D341Med (cell line): ENCODE measurements at regions not wholly inside any gene's neighbourhood (a gene's known extent, or its start where the extent isn't known, plus 50 kb on each side); places are given as distances from the start of the nearest gene placed in this dataset.
"Not testable (repeated sequence)": the region's sequence is repeated elsewhere in the genome, so short reads cannot be mapped to it uniquely, and the experiment has no call there.

Experiments used
- DNase-seq: peaks from one replicate; pipeline ENCODE4 v3.0.0; 2012; ENCODE audit warnings: low spot score

DNA sequence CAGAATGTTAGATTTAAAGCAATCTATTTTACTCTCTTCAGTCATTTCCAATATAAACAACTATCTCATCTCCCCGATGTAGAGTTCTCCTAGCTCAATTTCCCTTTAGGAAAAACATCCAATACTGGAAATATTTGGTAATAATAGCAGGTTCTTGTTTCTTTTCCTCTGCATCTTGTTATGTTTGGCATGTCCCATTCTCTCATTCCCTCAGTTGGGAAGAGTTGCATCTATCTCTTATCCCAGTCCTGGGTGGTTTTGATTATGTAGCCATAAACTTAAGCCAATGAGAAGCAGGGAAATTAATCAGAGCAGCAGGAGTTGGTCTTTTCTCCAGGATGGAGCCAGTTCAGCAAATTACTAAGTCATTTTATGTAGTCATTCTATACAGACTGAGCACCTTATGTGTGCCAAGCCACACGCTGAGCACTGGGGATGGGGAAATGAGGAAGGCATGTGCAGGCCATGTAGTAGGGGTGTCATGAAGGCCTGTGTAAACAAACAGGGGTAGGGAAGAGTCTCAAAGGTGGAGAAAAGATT lies 418.2 kb upstream of the NFIA start:
- no peak for DNase-seq

- DNase-seq = no peak
Observed at GRCh38 chr1:60662486-60663044, 419.8 kb upstream of the NFIA start.

DNA sequence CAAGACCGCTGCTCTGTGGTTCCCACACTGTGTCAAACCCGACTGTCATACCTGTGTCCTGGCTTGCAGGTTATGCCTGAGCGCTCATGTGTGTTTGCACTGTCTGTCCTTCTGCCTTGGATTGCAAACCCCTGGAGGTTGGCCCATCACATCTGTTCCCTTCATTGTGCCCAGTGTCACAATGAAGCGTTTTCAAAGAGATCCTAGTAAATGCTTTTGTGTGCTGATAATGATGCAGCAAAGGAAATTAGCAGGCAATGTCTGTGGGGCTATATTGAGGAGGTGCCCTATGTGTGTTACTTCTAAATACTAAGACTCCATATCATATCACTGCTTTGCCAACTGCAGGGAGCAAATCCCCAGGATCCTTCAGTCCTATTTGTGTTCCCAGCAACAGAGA lies 424.4 kb upstream of the NFIA start:
- DNase-seq = no peak

DNA sequence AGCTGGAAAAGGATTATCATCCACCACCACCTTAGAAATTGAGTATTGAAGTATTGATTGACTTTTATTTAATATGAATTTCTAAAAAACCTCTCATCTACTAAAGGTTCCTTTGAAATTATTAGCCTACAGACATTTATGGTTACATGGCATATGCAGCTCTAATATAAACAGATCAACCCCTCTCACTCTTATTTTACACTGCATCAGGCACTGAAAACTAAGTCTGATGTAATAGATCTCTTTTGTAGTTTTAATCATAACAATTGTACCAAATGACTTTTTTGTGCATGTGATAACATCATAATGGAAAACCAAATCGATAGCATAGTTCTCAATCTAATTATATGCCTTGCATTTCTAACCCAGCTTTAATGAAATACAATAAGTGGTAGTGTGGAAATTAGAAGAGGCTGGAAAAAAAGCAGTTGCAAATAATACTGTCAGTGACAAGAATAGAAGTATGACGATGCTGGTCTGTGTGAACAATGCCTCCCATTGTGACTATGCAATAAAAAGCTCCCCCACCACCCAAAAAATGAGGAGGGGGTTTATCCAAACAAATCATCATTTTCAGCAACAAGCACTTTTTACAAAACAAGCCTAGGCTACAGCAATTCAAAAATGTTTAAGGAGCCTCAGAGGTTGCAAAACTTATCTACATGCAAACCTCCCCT lies 426.5 kb upstream of the NFIA start:
- DNase-seq = no peak

DNA sequence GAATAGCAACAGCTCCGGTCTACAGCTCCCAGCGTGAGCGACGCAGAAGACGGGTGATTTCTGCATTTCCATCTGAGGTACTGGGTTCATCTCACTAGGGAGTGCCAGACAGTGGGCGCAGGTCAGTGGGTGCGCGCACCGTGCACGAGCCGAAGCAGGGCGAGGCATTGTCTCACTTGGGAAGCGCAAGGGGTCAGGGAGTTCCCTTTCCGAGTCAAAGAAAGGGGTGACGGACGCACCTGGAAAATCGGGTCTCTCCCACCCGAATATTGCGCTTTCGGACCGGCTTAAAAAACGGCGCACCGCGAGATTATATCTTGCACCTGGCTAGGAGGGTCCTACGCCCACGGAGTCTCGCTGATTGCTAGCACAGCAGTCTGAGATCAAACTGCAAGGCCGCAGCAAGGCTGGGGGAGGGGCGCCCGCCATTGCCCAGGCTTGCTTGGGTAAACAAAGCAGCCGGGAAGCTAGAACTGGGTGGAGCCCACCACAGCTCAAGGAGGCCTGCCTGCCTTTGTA lies 442.3 kb upstream of the NFIA start:
- not testable (repeated sequence) for DNase-seq

GRCh38 chr1:60639287-60639686 lies 443.1 kb upstream of the NFIA start:
- no peak for DNase-seq

GRCh38 chr1:60637651-60638050 lies 444.7 kb upstream of the NFIA start:
- DNase-seq = no peak

DNA sequence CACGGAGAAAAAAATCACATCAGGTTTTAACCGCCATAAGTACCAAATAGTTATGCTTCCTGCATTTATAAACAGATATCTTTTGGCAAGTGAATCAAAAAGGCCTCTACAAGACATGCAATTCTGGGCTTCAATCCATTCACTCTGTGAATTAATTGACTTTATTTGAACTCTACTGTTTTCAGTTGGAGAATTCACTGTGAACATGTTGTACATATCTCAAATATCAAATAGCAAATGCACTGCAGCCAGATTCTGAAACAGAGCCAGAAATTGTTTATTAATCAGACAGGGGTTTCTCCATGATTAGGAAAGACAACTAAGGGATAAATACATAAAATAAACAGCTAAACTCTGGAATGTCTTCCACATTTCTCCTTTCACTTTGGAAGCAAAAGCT lies 445.4 kb upstream of the NFIA start:
- DNase-seq = no peak

DNA sequence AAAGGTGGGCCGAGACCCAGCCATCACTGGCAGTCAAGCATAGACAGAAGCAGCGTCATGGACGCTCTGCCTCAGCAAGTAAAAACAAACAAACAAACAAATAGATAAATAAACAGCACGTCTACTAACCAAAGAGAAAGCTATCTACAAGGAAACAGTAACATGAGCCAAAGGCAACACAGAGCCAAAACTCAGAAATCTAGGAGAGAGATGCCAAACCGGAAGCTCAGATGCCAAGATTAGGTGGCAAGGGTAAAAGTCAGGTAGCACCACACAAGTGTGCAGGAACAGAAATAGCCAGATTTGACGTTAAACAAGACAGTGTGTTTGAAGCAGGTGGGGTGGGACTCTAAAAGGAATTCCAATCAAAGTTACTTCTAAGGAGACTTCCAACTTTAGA lies 448.3 kb upstream of the NFIA start:
- DNase-seq = no peak

- no peak for DNase-seq
Observed at GRCh38 chr1:60622486-60622885, 459.9 kb upstream of the NFIA start.

- DNase-seq = no peak
Observed at GRCh38 chr1:60621368-60621851, 461.0 kb upstream of the NFIA start.

- no peak for DNase-seq
Observed at GRCh38 chr1:60620087-60620486, 462.3 kb upstream of the NFIA start.

GRCh38 chr1:60619581-60619980 lies 462.8 kb upstream of the NFIA start:
- DNase-seq = no peak

DNA sequence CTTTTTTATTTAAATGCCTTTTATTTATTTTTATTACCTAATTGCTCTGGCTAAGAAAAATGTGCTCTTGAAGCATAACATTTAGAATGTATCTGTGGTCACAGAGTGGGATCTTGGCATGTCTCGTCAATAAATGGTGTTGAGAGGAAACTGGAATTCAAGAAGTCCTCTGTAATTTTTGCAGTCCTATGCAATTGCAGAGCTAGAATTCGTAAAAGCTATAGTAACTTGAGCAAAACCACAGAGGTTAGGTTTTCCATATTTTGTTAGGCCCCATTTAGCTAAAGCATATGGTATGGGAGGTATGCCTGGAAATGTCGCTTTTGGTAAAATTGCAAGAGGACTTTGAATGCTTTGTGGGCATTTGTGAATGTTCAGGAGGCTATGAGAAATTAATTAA lies 466.7 kb upstream of the NFIA start:
- no peak for DNase-seq

DNA sequence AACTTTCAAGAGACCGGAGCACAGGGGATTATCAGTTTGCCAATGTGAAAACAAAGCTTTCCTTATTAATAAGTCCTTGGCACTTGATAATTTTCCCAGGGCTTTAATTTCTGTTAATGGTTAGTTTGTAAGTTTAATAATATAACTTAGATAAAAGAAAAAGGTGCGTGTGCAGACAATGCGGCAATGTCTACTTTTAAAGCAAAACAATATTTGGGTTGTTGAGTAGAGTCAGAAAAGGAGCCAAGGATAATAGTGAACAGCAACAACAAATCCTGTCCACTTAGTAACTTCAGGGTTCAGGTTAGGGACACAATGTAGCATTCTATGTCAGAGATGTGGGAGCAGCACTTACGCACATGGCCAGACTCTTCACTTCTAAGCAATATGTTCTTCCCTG lies 469.6 kb upstream of the NFIA start:
- no peak for DNase-seq

GRCh38 chr1:60606921-60607320 lies 475.4 kb upstream of the NFIA start:
- DNase-seq = not testable (repeated sequence)

DNA sequence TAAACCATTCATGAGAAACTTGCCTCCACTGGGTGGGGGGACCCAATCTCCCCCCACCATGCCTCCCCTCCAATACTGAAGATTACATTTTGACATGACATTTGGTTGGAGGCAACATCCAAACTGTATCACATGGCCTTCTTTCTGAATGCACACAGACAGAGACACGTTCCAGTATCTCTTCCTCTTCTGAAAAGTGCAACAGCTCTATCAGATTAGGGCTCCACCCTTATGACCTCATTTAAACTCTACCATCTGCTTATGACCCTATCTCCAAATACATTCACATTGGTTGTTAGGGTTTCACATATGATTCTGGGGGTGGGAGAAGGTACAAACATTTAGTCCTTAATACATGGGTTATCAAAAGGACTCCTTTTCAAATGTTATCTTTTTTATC lies 481.8 kb upstream of the NFIA start:
- DNase-seq = no peak

GRCh38 chr1:60599574-60599973 lies 482.8 kb upstream of the NFIA start:
- DNase-seq = no peak

DNA sequence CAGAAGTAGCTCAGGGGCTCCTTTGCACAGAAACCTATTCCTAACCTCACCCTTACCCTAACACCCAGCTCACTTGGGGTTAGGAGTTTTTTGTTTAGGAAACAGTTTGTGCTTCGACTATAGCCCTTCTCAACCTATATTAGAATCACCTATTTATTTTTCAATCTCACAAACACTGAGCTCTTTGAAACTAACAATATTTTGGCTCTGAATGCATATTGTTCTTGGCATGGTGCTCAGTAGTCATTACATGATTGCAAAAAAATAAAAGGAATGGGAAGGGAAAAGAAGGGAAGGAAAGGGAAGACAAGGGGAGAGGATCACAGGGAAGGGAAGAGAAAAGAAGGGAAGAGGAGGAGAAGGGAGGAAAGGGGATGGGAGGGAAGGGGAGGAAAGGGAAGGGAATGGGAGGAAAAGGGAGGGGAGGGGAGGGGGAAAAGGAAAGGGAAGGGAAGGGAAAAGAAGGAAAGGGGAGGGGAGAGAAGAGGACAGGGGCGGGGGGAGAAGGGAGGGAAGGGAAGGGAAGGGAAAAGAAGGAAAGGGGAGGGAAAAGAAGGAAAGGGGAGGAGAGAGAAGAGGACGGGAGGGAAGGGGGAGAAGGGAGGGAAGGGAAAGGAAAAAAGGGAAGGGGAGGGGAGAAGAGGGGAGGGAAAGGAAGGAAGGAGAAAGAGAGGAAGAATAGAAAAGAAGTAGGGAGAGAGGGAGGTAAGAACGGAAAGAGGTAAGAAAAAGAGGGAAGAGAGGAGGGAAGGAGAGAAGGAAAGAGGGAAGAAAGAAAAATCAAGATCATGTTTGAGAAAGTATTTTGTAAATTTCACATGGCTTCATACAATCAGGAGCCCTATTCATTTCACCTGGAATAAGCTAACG lies 484.1 kb upstream of the NFIA start:
- no peak for DNase-seq

GRCh38 chr1:60596791-60597750 lies 485.3 kb upstream of the NFIA start:
- no peak for DNase-seq

DNA sequence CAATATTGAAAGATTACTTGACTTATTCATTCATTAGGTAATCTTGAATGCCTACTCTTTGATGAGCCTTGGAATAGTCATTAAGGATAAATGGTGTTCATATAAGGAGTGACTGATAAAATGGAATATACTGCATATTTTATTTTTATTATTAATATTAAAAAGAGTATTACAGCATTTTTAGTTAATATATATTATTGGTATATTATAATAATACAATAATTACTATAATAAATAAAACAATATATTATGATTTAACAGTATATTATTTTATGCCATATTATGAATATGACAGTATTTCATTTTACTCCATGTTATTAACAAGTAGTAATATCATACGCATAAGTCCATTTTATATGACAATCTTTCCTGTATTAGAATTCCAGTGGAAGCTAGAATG lies 490.8 kb upstream of the NFIA start:
- DNase-seq = no peak
